Sciatic nerve (tissue), 2 donors: ENCODE measurements at regions not wholly inside any gene's neighbourhood (a gene's known extent, or its start where the extent isn't known, plus 50 kb on each side); places are given as distances from the start of the nearest gene placed in this dataset.
A peak's percentile ranks its signal among the peaks of the same experiment; 100 is the strongest.

Experiments
- ATAC-seq: fragments of 200-7000 bp; cut with Tn5 transposase; one replicate; pipeline ENCODE4 v1.9.1; 2020; ENCODE audit warnings: mild to moderate bottlenecking, moderate library complexity
- DNase-seq: peaks from one replicate; pipeline ENCODE4 v3.0.0-alpha.2; 2020; ENCODE audit warnings: low spot score
- intact Hi-C: fragments of 100-400 bp; cut with DNase I; formaldehyde crosslinking; loops from one replicate; pipeline ENCODE4 v1.14.2; 2022
- donor health status: DM: no; HTN: no; CAD: no.
- donor health status: DM: no; HTN: no; CAD: no.

DNA sequence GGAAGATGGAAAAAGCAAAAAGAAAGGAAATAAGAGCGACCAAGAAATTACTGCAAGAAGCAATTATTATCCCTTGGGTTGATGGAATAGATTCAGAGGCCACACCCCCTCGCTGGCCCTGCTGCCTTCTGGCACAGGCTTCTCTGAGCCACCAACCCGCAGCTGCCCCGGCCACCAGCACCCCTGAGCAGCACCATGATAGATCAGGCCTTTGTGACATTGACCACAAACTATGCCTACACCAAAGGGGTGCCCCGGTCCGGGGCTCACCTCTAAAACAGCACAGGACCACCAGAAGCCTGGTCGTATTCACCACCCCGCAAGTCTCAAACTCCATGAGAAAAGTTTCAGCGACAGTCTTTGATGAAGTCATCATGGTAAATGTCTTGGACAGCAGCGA lies 1059.3 kb downstream of the SLITRK1 start:
- ATAC-seq (peak; percentile 17), DNase-seq (no peak)
- intact Hi-C loops, result no loop called here

DNA sequence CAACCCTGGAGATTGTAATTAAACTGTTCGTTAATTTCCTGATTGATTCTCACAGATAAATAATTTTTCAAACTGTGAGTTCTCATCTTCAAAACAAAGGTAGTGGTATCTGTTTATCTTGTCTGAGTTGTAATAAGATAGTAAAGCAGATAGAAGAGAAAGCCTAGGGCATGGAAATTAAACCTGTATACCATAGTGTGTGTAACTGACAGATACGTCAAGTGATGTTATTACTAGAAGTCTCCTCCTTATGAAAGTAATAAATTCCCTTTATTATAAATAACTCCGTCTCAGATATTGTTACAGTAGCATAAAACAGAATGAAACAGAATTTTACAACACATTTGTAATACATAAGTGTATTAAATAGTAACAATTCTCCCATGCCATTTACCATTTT lies 1065.1 kb downstream of the SLITRK1 start:
- intact Hi-C loops, result no loop called here
- DNase-seq (no peak), ATAC-seq (no peak)

DNA sequence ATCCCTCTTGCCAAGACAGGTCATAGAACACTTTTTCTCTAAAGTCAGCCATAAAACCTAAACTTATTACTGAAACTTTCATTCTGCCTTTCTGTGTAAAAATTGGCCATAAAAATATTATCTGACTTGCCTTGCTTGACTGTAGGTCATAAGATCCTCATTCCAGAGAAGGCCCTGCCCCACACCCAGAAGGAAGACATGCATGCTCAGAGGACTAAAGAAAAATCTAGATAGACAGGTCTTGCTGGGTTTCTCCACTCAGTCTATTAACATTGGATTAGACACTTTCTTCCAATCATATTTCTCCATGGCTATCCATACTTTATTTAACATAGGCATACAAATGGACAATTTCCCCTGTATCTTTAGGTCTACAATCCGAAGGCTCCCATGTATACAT lies 1066.5 kb downstream of the SLITRK1 start:
- intact Hi-C loops, result no loop called here
- no peak for ATAC-seq
- no peak for DNase-seq

DNA sequence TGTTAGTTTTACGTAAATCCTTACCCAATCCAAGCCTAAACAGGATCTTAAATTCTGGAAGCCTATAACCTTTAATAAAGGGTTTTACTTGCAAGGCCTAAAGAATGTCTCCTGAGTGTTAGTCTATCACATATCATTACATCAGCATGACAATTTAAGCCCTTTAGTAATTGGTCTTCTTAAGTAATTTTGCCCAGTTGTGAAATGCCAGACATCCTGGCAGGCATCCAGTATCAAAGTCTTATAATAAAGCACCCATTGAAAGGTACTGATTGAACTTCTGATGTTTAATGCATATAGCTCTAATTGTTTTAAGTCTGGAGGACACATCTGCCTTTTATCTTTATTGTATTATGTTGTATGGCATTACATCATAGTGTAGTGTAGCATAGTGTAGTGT lies 1078.9 kb downstream of the SLITRK1 start:
- intact Hi-C loops, result no loop called here
- no peak for DNase-seq
- ATAC-seq, result no peak

DNA sequence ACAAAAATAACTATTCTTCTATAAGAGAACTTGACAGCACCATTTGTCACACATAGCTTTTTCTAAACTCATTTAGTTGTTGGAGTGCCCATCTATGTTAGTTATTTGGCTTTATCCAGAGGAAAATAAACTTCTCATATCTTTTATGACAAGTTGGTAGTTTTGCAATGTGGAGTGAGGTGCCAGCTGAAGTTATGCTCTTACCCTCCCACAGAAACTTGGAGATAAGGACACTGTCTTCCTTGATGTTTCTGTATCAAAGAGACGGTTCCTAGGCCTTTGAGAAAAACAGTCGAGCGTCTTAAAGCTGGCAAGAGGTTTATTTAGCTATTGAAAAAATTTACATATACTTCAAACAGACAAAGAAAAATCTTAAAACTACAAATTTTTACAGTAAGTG lies 1079.7 kb downstream of the SLITRK1 start:
- no peak for ATAC-seq
- intact Hi-C loops, result no loop called here
- DNase-seq, result no peak

DNA sequence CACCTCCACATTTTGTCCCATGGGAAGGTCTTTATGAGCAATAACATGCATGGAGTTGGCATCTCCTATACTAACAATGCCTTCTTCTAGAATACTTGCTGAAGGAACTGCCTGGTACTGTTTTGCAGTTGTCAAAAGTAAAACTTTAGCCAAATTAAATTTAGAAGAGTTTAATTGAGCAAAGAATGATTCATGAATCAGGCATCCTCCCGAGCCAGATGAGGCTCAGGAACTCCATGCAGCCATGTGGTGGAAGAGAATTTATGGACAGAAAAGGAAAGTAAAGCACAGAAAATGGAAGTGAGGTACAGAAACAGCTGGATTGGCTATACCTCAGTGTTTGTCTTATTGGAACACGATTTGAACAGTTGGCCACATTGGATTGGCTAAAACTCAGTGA lies 1081.9 kb downstream of the SLITRK1 start:
- DNase-seq, result no peak
- ATAC-seq, result no peak
- intact Hi-C loops, result no loop called here

DNA sequence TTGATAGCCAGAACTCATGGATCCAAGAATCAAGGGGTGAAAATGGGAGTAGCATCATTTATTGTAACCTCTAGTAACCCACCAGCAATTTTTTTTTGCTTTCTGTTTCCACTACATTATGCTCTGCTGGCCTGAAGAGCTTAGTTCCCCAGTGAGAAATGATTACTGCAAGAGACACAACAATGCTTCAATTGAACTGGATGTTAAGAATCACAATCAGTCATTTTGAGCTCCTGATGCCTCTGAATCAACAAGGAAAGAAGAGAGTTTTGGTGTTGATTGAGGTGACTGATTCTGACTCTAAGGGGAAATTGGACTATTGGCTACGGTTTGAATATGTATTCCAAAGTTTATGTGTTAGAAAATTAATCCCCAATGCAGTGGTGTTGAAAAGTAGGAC lies 1084.4 kb downstream of the SLITRK1 start:
- no peak for DNase-seq
- ATAC-seq, result peak; percentile 45
- intact Hi-C loops, result no loop called here

DNA sequence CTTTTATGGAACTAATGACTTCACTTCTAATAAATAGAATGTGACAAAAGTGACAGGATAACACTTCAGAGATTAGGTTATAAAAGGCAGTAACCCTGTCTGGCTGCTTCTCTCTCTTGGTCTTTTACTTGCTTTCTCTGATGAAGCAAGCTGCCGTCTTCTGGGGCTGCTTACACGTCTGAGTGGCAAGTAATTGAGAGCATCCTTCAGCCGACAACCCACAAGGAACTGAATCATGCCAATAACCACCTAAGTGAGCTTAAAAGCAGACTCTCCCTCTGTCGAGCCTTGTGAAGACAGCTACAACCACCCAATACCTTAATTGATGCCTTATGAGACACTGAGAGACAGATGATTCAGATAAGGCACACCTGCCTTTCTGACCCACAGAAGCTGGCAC lies 1091.2 kb downstream of the SLITRK1 start:
- DNase-seq, result no peak
- intact Hi-C loops, result no loop called here
- no peak for ATAC-seq

DNA sequence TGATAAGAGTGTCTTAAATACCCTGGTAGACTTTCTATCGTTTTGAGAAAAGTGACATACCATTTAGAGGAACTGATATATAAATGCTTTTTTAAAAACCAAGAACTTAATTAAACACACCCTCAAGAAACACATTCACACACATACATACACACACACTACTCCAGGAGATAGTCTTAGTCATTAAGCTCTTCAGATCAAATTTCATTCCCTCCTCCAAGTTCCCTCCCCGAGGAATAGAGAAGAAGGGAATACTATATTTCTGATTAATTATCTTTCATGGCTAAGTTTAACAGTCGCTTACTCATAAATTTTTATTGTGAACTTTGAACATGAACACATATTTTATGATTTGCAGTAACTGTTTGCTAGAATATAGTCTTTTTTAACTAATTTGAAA lies 1109.5 kb downstream of the SLITRK1 start:
- ATAC-seq (no peak), DNase-seq (no peak)
- intact Hi-C loops, result no loop called here

DNA sequence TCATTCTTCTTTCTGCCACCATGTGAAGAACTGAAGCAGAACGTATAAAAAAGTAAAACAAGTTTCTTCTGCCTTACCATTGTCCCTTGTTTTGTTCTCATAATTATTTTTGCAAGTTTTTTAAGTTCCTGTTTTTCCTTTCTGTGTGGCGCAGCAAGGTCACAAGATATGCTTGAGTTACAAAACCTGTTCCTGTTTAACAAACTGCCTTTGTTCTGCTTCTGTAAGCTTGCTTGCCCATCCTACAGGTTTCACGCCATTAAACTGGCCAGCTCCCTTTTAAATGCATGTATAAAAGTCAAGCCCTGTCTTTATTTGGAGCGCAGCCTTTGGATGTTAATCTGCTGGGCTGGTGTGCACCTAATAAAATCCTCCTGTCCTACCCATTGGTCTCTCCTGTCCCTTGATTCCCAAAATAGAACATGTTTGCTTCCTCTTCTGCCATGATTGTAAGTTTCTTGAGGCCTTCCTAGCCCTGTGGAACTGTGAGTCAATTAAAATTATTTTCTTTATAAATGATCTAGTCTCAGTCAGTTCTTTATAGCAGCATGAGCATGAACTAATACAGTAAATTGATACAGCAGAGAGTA lies 1115.4 kb downstream of the SLITRK1 start:
- DNase-seq (no peak), ATAC-seq (no peak)
- intact Hi-C loops, result no loop called here

DNA sequence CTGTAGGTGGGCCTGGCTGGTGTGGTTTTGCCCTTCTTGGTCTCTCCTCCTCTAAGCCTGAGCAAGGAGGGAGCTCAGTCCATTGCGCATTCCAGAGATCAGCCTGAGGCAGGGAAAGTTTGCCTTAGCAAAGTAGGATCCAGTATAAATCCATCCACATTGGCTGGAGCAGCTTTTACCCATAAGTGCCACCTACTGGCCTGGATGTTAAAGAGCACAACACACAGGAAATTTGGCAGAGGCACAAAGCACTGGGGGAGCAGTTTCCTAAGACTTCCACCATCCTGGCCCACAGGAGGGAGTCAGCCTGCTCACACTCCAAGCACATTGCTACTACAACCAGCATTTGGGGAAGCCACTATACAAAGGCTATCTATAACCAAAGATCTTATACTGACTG lies 1124.2 kb downstream of the SLITRK1 start:
- intact Hi-C loops, result no loop called here
- ATAC-seq (no peak), DNase-seq (no peak)

DNA sequence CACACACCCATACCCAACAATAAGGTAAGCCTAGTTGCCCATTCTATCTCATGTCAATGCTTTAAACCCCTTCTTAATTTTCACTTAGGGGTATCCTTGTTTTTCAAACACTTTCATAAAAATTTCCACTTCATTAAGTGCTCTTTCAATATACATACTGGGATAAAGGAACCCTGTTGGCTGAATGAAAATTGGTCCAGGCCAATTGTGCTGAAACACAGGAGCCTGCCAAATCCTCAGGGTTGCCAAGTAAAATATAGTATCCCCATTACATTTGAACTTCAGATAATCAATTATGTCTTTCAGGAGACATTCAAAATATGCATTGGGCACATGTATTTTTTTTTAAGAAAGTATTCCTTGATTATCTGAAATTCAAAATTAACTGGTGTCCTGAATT lies 1131.1 kb downstream of the SLITRK1 start:
- intact Hi-C loops, result no loop called here
- DNase-seq (no peak), ATAC-seq (no peak)

DNA sequence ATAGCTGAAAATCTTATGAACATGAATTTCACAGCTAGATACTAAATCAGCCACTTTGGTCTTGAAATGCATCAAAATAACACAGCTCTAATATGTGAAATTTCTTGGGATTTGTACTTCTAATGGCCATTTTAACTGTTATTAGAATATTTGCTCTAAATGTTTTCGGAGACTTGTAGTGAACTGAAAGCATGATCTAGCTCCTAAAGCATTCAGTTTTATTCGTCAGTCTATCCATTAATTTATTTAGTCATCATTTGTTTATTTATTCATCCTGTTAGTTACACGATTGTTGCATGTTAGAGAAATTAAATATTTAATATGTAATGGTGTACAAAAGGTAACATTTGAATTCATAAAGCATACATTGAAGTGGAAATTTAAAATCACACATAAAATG lies 1132.7 kb downstream of the SLITRK1 start:
- intact Hi-C loops, result no loop called here
- DNase-seq, result no peak
- no peak for ATAC-seq

DNA sequence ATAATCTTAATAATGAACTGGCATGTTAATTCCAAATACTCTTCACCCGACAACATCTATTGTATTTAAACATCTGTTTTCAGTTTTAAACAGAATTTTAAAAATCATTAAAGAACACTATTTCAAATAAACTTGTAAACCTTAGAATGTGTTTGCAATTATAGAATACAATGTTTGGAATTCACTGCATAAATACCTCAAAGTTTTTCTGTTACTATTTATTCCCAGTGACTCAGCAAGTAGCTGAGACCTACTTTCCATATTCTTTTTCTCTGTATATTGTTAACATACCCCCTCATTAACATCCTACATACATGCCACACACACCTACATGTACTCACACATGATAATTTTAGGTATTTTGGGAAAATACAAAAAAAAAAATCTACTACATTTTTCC lies 1134.3 kb downstream of the SLITRK1 start:
- intact Hi-C loops, result no loop called here
- ATAC-seq, result no peak
- DNase-seq, result no peak

DNA sequence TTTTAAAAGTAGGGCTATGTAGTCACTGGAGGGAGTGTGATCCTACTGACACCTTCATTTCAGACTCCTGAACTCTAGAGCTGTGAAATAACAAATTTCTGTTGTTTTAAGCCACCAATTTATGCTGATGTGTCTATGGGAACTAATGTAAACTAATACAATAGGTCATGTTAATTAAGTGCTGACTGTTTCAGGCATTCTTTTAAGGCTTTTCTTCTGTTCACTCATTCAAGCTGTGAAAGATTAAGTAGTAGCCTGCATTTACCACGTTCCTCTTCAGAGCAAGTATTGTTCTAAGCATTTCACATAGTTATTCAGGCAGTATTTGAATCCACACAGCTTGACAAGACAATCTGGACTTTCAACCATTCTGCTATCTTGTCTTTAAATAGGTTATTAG lies 1135.0 kb downstream of the SLITRK1 start:
- intact Hi-C loops, result no loop called here
- ATAC-seq (no peak), DNase-seq (no peak)

DNA sequence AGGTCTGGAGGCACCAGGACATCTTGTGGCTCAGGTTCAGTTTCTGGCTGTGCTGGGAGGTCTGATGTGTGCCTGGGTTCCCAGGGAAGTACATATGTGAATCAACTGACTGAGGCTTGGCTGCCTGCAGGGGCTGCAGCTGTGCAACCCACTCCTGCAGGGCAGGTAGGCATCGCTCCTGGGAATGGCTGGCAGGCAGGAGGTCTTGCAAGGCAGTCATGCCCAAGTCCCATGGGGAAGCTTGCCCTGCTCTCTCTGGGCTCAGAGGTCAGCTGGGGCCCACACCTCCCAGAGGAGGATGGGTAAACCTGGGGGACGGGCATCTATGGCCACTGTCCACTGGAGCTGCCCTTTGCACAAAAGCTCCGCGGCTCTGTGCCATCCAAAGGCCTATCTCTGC lies 1141.8 kb downstream of the SLITRK1 start:
- DNase-seq, result no peak
- ATAC-seq, result peak; percentile 24
- intact Hi-C loops, result no loop called here

DNA sequence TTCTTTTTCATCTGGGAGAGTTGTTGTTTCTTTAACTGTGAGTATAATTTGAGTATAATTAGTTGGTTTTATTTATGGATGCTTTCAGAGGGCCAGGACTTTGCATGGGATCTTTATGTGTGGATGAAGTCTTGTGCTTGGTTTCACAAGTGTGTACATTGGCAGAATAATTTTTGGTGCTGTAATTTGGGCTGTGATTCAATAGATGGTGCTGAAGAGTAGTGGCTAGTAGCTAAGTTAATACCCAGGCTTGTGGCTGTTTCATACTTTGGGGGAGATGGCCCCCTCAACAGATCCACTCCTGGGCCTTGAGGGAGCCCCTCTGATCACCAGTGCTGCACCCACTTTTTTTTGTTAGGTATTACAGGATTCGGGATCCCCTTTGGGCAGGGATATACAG lies 1142.4 kb downstream of the SLITRK1 start:
- DNase-seq (no peak), ATAC-seq (no peak)
- intact Hi-C loops, result no loop called here

DNA sequence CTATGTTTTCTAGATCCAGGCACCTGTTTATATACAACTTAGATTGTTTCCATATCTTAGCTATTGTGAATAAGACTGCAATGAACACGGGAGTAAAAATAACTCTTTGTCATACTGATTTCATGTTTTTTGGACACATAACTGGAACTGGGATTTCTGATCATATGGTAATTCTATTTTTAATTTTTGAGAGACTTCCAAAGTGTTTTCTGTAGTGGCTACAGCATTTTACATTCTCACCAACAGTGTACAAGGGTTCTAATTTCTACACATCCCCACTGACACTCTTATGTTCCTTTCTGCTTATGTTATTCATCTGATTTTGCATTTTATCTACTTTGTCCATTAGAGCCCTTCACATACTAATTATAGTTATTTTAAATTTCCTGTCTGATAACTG lies 1152.9 kb downstream of the SLITRK1 start:
- no peak for DNase-seq
- intact Hi-C loops, result loop anchor here (5.0 kb wide), 1 partner anchor 397 kb away; no protein-coding TSS in a partner anchor
- ATAC-seq, result no peak

DNA sequence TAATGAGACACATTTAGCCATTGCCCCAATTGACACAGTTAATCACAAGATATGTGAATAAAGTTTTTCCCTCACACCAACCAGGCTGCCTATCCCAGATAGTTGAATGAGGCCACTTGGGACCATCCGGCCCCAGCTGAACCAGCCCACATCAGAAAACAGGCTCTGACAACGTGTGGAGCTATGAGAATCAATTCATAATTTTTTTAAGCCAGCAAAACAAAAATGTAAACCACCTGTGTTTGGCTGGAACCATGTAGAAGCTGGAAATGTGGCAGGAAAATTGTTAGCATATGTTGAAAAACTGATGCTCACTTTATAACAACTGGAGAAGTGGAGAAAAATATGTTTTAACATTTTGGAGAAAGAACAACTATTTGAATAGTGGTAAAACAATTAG lies 1161.3 kb downstream of the SLITRK1 start:
- intact Hi-C loops, result no loop called here
- DNase-seq, result no peak

DNA sequence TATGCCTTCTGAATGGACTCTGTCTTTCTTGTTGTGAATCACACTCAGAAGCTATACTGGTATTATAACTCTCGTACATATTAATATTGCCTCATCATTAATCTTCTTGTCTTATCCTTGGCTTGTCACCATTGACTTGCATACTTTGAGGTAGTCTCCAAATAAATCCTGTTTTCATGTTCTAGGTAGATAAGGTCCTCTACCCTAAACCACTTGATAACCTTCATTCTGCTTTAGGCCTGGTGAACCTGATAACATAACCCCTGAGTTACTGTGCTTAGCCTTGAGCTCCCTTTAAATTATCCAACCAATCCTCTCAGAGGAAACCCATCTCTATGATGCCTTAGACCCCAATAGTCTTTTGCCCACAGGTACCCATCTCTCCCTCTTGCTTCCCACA lies 1162.3 kb downstream of the SLITRK1 start:
- intact Hi-C loops, result no loop called here
- ATAC-seq (no peak), DNase-seq (no peak)

More for the DNA sequence above, 1161.3 kb downstream of the SLITRK1 start:
- no peak for ATAC-seq

DNA sequence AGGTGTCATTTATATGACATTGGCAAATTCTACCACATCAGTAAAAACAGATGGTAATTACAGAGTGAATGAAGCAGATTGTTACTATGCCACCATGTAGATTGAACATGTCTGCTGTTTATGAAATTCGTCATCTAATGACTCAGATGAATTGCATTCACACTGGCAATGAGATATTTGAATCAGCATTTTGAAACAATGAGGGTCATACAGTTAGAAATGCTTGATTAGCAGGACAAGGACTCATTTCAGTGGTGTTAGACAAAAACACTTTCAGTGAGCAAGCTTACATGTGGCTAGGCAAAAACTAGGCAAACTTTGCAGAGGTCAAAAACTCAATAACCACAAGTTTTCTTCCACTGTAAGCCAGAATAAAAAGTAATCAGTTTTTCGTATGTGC lies 1165.0 kb downstream of the SLITRK1 start:
- peak; percentile 63 for ATAC-seq
- DNase-seq, result no peak
- intact Hi-C loops, result no loop called here
